PC-9 (cell line): ENCODE measurements at regions not wholly inside any gene's neighbourhood (a gene's known extent, or its start where the extent isn't known, plus 50 kb on each side); places are given as distances from the start of the nearest gene placed in this dataset.

Experiments used
- BruUV-seq: library from RNA; stranded (reverse); fragments of 400-500 nt; replicated peaks from 2 replicates; lab custom pipeline; 2021; lab: Mats Ljungman, UMichigan
- CTCF ChIA-PET: fragments of 300-600 bp; sonication (Branson Sonifier 250); formaldehyde crosslinking; loops from one replicate; lab custom pipeline; 2022; ENCODE audit warnings: antibody characterized with exemption; lab: Charles Lee
- POLR2A ChIA-PET: fragments of 300-600 bp; sonication (Branson Sonifier 250); formaldehyde crosslinking; loops from one replicate; lab custom pipeline; 2022; ENCODE audit warnings: antibody characterized with exemption; ENCODE audit not compliant: unreplicated experiment; lab: Charles Lee
- DNase-seq, 2 experiments: peaks; one replicate each; pipeline versions ENCODE4 v3.0.0 to v3.0.0-alpha.2; 2015 to 2022; ENCODE audit warnings: mixed read lengths in 1 of 2
- H2AFZ ChIP-seq: fragments of 200-600 bp; sonication (generic); 2 replicates; pipeline ENCODE4 v1.8.1; 2017; ENCODE audit warnings: antibody characterized with exemption
- H3F3A ChIP-seq: fragments of 200-600 bp; sonication (generic); 2 replicates; pipeline ENCODE4 v1.8.1; 2017; ENCODE audit warnings: antibody characterized with exemption, mild to moderate bottlenecking, low read depth; ENCODE audit not compliant: insufficient read depth
- H3K27ac ChIP-seq: fragments of 200-600 bp; sonication (generic); 2 replicates; pipeline ENCODE4 v1.6.1; 2016; ENCODE audit warnings: mixed run types
- H3K27me3 ChIP-seq: fragments of 200-600 bp; sonication (generic); 2 replicates; pipeline ENCODE4 v1.6.1; 2016; ENCODE audit warnings: low read depth, mixed run types; ENCODE audit not compliant: insufficient read depth
- H3K36me3 ChIP-seq: fragments of 200-600 bp; sonication (generic); 2 replicates; pipeline ENCODE4 v1.6.1; 2016; ENCODE audit warnings: low read depth, mixed run types
- H3K4me1 ChIP-seq: fragments of 200-600 bp; sonication (generic); replicated peaks from 2 replicates; pipeline ENCODE4 v1.6.1; 2016; ENCODE audit warnings: mixed run types; ENCODE audit not compliant: insufficient read depth
- H3K4me2 ChIP-seq: fragments of 200-600 bp; sonication (generic); 2 replicates; pipeline ENCODE4 v1.6.1; 2017; ENCODE audit warnings: mixed run types
- H3K4me3 ChIP-seq: fragments of 200-600 bp; sonication (generic); 2 replicates; pipeline ENCODE4 v1.6.1; 2016; ENCODE audit warnings: mixed run types
- H3K79me2 ChIP-seq: fragments of 200-600 bp; sonication (generic); 2 replicates; pipeline ENCODE4 v1.6.1; 2017; ENCODE audit warnings: low read depth, mixed run types
- H3K9me2 ChIP-seq: fragments of 200-600 bp; sonication (generic); 2 replicates; pipeline ENCODE4 v1.8.1; 2017; ENCODE audit warnings: mild to moderate bottlenecking; ENCODE audit not compliant: insufficient read depth
- H3K9me3 ChIP-seq: fragments of 200-600 bp; sonication (generic); 2 replicates; pipeline ENCODE4 v1.8.1; 2016; ENCODE audit warnings: low read depth; ENCODE audit not compliant: insufficient read depth
- H4K20me1 ChIP-seq: fragments of 200-600 bp; sonication (generic); 2 replicates; pipeline ENCODE4 v1.8.1; 2017; ENCODE audit not compliant: insufficient read depth
- CTCF ChIP-seq: fragments of 200-600 bp; sonication (generic); conservative IDR thresholded peaks from 2 replicates; pipeline ENCODE4 v1.6.1; 2017; ENCODE audit warnings: mixed run types, antibody characterized with exemption, mild to moderate bottlenecking, moderate library complexity
- EZH2 ChIP-seq: fragments of 200-600 bp; sonication (generic); IDR thresholded peaks from 2 replicates; pipeline ENCODE4 v1.8.0; 2017; ENCODE audit warnings: antibody characterized with exemption, low read depth
- intact Hi-C: fragments of 100-400 bp; cut with micrococcal nuclease; formaldehyde crosslinking; loops from one replicate; pipeline ENCODE4 v1.10.0; 2022; ENCODE audit not compliant: unreplicated experiment

DNA sequence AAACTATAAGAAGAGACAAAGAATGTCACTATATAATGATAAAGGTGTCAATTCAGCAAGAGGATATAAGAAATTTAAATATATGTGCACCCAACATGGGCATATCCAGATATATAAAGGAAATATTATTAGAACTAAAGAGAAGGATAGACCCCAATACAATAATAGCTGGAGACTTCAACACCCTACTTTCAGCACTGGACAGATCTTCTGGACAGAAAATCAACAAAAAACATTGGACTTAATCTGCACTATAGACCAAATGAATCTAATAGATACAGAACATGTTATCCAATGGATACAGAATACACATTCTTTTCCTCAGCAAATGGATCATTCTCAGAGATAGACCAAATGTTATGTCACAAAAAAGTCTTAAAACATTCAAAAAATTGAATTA lies 327.7 kb downstream of the PPP1R2C start:
- BruUV-seq = no TSS peak
- CTCF ChIA-PET = no interaction called here

DNA sequence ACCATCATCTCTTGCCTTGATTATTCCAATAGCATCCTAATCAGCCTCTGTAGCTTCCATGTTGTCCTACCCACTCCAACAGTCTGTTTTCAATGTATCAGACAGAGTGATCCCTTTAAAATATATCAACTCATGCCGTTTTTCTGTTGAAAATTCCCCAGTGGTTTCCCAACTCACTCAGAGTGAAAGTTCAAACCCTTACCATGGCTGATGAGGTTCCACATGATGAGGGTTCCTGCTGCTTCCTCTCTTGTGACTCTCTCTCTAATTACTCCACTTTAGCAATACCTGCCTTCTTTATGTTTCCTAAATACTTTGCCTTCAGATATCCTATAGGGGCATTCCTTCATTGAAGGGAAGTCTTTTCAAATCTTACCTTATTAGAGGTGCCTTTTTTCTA lies 334.7 kb downstream of the PPP1R2C start:
- Histone ChIP-seq H3F3A (no peaks in the 10 kb centered on the region), H3K27ac (no peak overlapping the region), H3K9me3 (no peaks in the 10 kb centered on the region), H3K36me3 (no peaks in the 10 kb centered on the region), H3K79me2 (no peaks in the 10 kb centered on the region), H3K4me1 (no peaks in the 10 kb centered on the region), H3K9me2 (no peaks in the 10 kb centered on the region), H4K20me1 (no peaks in the 10 kb centered on the region), H3K27me3 (no peaks in the 10 kb centered on the region), H3K4me3 (no peak overlapping the region), H3K4me2 (no peak overlapping the region), H2AFZ (no peak overlapping the region)
- BruUV-seq = no TSS peak
- TF ChIP-seq EZH2 = no peak
- no peak for TF ChIP-seq CTCF
- DNase-seq = no peak
- ChIA-PET POLR2A (no interaction called here), CTCF (no interaction called here)
- intact Hi-C loops = no loop called here

More for the DNA sequence above, 327.7 kb downstream of the PPP1R2C start:
- no peak overlapping the region for H3K4me2 ChIP-seq
- H3K4me1 ChIP-seq = no peaks in the 10 kb centered on the region
- no peaks in the 10 kb centered on the region for H3K27me3 ChIP-seq
- no peaks in the 10 kb centered on the region for H4K20me1 ChIP-seq
- no peaks in the 10 kb centered on the region for H3K79me2 ChIP-seq
- POLR2A ChIA-PET = no interaction called here
- no peaks in the 10 kb centered on the region for H3F3A ChIP-seq
- TF ChIP-seq EZH2 (no peak), CTCF (no peak)
- no peaks in the 10 kb centered on the region for H3K9me2 ChIP-seq
- H3K27ac ChIP-seq = no peak overlapping the region
- no peak for DNase-seq
- no peaks in the 10 kb centered on the region for H3K9me3 ChIP-seq
- H3K4me3 ChIP-seq = no peak overlapping the region
- intact Hi-C loops = no loop called here
- no peak overlapping the region for H2AFZ ChIP-seq
- H3K36me3 ChIP-seq = no peaks in the 10 kb centered on the region

DNA sequence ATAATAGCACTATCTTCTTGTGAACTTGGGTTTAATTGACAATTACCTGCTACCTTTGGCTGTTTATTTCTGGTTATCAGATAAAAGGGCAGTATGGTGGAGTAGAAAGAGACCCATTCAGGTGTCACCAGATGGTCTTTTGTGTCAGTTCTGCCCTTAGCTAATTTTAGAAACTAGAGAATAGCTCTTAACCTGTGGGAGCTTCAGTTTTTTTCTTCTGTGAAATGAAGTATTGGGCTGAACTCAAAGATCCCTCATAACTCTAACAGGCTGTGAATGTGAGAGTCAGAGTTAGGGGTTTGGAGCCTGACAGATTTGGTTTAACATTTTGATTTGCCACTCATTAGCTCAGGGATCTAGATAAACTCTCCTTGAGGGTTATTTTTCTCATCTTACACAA lies 335.2 kb downstream of the PPP1R2C start:
- Histone ChIP-seq H2AFZ (no peak overlapping the region), H3K27ac (no peak overlapping the region), H3F3A (no peaks in the 10 kb centered on the region), H3K4me3 (no peak overlapping the region), H3K27me3 (no peaks in the 10 kb centered on the region), H3K4me1 (no peaks in the 10 kb centered on the region), H4K20me1 (no peaks in the 10 kb centered on the region), H3K9me2 (no peaks in the 10 kb centered on the region), H3K9me3 (no peaks in the 10 kb centered on the region), H3K79me2 (no peaks in the 10 kb centered on the region), H3K36me3 (no peaks in the 10 kb centered on the region), H3K4me2 (no peak overlapping the region)
- BruUV-seq = no TSS peak
- ChIA-PET POLR2A (no interaction called here), CTCF (no interaction called here)
- TF ChIP-seq EZH2 (no peak), CTCF (no peak)
- DNase-seq = no peak
- intact Hi-C loops = no loop called here
